ENCODE measurements at regions not wholly inside any gene's neighbourhood (a gene's known extent, or its start where the extent isn't known, plus 50 kb on each side); places are given as distances from the start of the nearest gene placed in this dataset.

DNA sequence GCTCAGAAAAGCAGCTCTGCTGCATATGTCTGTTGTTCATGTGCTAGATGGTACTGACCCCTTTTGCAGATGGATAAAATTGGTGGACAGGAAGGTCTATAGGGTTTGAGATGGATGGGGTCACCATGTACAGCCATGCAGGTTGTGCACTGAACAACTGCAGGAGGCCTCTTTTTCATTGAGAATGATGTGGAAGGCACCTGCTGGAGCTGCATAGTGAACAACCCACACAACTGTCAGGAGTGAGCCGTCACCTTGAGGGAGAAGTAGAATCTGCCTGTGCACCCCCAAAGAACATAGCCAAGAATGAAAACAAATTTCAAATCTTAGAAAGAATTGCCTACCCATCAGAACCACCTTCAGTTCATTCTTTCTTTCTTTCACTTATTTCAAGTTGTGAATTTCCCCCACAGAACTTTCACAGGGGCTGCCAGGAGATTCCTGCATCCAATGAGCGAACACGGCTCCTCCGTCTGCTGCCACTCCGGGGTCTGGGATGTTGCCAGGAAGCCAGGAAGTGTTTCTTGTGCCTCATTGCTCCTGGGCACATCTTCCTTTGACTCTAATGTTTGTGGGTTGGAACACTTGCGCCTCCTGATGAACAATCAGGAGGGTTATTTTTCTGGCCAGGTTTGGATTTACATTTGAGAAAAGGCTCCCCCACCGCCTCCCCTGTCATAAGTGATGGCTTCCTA lies 53.7 kb upstream of the DOCK1 start:
- no peak for DNase-seq

DNA sequence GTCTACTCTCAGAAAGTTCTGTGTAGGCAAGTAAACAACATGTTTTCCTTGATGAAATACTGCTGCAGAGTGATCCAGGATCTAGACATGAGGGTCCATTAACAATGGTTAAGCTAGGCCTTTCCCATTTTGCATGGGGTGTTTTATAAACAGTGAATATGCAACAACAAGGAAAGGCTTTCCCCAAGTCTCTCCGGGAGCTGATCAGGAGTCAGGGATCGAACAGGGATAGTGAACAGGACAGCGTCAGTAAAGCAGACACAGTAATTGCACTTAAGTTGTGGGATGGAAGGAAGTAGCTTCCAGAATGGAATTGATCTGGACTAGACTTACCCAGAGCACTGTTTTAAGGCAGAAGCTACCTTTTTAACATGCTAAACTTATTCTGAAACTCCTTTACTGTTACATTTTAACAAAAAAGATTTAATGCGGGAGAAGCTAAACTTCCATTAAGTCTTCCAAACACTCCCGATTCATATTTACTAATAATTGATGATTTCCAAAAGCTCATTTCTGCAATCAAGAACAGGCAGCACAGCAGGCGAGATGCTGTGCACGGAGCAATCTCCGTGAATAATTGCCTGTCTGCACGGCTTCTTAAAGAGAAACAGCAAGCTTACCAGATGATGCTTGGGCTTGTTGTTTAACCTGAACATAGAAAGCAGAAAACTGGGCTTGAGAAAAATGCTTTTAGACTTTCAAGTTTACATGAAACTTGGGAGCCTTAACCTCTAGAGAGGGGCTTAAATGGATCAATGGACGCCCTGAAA lies 50.3 kb upstream of the DOCK1 start:
- no peak for DNase-seq
